NCI-H345 treated with DMSO at 0.1 percent for 48 hours (cell line): ENCODE measurements at regions not wholly inside any gene's neighbourhood (a gene's known extent, or its start where the extent isn't known, plus 50 kb on each side); places are given as distances from the start of the nearest gene placed in this dataset.
A peak's percentile ranks its signal among the peaks of the same experiment; 100 is the strongest.

Experiments used
- DNase-seq: peaks from one replicate; lab custom pipeline; 2025; ENCODE audit not compliant: unreplicated experiment; lab: John Stamatoyannopoulos, UW

DNA sequence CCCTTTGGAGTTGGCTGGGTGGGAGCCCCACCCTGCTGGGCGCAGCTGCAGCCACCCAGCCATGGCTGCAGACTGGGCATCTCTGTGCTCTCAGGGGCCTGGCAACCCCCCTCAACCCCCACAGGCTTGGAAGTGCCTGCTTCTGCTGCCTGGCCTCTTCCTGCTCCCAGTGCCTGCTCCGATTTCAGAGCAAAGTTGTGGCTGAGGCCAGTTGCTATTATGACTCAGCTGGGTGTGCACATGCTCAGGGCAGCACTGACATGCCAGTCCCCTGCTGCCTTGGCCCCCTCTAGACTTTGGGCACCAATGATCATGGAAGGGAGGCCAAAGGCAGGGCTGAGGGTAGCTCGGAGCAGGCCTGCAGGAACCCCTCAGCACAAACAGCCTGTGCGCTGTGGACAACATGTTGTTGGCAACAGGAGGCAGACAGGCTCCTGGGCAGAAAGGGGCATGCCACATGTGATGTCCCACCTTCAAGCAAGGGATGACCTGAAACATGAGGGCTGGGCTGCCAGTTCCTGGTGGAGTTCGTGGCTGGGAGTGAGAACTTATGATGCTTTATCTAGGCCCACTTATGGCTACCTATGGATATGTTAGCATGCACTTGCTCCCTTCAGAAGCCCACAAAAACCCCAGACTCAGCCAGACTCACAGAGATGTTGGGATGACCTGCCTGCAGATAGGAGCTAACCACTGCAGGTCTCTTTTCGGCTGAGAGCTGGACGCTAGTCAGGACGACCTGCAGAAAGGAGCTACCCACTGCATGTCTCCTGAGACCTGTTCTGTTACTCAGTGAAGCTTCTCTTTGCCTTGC, 96.4 kb upstream of the AMOTL1 start:
- no peak for DNase-seq

- DNase-seq: no peak
These were observed 95.5 kb upstream of the AMOTL1 start for GRCh38 chr11:94672636-94673035.

- no peak for DNase-seq
These were observed 94.8 kb upstream of the AMOTL1 start for GRCh38 chr11:94673386-94673785.

DNA sequence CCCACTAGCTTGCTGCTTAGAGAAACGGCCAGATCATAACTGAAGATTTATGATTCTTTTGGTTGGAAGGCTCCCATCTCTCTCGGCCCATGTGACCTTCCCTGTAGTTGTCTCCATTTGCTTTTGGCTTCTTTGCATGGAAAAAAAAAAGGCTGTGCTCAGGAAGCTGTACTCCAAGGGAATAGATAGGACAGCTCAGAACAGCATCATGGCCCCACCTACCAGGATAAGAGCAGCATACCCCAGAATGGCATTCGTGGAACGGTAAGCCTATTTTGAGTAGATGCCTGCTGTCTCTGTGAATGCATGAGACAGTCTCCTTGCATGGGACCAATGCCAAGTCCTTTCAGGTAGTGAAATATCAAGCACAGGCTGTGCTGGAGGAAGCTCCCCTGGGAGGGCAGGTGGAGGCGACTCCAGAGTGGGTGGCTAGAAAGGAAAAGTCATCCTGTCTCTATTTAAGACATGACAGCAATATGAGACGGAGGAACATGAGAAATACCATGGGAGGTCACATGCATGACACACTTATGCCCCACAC, 94.1 kb upstream of the AMOTL1 start:
- DNase-seq: peak; percentile 97

GRCh38 chr11:94675239-94675638, 92.9 kb upstream of the AMOTL1 start:
- DNase-seq: peak; percentile 66

DNA sequence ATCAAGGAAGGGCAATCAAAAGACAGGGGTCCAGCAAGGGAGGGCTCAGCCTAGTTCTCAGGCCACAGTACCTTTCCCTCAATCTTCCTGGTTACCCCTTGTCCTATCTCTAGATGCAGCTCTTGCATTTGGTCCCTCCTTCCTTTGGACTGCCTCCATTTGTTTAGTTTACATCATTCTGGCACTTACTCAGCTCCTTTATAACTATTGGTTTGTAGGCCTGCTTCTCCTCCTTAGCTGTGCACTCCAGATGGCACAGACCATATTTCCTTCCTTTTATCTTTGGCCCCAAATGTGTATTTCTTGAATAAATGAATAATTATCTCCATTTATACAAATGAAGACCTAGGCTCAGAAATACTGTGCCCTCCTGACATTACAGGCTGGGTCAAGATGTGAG, 92.3 kb upstream of the AMOTL1 start:
- DNase-seq: no peak

DNA sequence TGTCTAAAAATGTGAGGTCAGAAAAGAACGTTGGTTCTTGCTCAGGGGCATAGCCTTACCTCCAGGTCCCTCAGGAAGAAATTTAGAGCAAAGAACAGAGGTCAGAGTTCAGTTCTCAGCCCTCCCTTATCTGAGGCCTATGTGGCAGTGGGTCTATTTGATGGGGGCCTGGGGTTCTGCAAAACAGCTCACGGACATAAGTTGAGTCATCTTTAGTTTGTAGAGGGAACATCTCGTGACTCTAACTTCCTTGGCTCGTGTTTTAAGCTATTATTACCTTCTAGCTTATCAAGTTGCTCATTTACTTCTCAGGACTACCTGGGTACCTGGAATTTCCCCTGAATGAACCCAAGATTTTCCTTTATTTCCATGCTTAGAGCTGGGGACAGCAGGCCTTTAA, 91.3 kb upstream of the AMOTL1 start:
- no peak for DNase-seq

DNA sequence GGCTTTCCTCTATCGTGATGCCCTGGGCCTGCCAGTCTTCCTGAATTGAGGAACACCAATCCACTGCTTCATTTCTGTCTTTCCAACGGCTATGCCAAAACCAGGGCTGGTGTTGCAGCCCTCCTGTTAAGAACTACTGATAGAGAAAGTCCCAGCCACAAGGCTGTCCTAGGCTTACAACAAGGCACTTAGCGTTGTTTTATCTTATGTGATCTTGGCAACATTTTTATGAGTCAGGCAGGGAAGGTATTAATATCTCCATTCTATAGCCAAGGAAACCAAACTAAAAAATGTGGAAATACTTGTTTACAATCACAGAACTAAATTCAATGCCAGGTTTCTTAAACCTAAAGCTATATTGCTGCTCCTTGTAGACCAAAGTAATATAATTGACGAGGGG, 89.9 kb upstream of the AMOTL1 start:
- no peak for DNase-seq

DNA sequence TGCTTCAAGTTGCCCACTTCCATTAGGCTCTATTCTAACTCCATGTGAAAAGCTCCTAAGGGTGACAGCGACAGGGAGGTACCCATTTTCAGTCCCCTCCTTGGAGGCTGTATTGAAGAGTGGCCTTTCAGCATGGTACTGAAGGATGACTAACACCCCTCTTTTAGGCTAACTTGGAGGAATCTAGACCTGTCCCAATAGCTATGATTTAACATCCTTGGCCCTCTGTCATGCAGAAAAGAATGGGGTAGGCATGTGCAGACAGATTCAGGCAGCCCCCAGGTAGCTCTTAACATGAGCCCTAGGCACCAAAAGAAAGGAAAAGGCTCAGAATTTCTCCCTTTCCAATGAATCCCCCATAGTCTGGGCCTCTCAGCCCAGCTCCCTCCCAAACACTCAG, 89.3 kb upstream of the AMOTL1 start:
- DNase-seq: no peak

DNA sequence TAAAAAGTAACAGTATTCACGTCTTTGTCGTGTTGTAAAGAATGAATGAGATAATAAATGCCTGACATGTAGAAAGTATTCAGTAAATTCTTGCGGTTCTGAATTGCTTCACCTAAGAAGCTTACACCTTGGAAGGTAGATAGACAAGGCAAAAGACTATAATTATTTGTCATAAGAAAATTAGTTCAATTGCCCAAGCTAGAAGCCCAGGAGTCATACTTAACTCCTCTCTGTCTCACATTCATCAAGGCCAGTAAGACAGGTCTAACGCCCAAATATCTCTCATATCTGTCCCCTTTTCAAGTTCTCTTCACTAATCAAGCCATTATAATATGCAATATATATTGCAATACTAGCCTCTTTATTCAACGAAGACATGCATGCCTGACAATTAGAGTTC, 87.7 kb upstream of the AMOTL1 start:
- no peak for DNase-seq

GRCh38 chr11:94681140-94681539, 87.0 kb upstream of the AMOTL1 start:
- no peak for DNase-seq

DNA sequence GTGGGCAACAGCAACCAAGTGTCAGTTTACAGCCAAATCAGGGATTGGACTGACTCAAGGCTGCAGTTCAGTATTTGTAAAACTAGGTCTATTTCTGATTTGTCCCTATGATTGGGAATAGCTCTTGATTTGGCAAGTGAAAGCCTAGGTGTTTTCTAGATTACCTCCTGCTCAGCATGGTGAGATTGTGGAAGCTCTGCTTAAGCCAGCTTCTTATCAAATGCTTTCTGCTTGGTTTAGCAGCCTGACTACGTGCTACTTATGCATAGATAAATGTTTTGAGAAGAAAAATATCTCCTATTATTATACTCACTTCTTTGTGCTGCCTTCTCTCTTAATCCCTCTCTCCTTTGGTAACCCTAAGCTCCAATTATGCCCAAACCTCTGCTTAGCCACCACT, 86.3 kb upstream of the AMOTL1 start:
- DNase-seq: no peak

GRCh38 chr11:94694309-94695060, 73.7 kb upstream of the AMOTL1 start:
- no peak for DNase-seq

GRCh38 chr11:94697156-94697555, 71.0 kb upstream of the AMOTL1 start:
- DNase-seq: no peak

DNA sequence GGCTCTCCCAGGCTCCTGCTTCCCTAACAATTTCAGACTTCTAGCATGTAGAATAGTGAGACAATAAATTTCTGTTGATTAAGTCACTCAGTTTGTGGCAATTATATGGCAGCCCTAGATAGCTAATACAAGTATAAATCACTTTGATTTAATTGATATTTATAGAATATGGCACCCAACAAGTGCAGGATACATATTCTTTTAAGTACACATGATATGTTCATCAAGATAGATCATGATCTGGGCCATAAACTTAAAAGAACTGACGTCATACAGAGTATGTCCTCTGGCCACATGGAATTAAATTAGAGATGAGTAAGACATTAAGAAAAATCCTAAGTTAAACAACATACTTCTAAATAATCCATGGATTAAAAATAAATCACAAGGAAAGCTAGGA, 67.5 kb upstream of the AMOTL1 start:
- DNase-seq: no peak

- DNase-seq: no peak
These were observed 65.7 kb upstream of the AMOTL1 start for GRCh38 chr11:94702481-94702880.

DNA sequence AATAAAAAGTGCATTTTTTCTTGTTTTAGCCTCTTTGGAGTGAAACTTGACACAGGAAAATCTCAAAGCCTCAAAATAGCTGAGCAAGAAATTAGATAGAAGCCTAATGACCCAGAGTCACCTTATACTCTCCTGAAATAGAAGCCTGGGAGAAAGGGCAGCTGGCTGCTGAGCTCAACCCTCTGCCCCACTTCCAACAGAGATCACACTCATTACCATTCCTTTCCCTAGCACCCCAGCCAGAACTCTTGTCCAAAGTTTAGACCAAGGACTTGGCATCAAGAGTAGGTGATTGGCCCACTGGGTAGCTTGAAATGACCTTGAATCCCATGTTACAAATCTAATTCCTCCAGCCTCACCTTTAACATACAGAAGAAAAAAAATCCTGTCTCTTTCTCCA, 62.7 kb upstream of the AMOTL1 start:
- DNase-seq: no peak

- DNase-seq: peak; percentile 6
These were observed 62.1 kb upstream of the AMOTL1 start for GRCh38 chr11:94705891-94706615.

DNA sequence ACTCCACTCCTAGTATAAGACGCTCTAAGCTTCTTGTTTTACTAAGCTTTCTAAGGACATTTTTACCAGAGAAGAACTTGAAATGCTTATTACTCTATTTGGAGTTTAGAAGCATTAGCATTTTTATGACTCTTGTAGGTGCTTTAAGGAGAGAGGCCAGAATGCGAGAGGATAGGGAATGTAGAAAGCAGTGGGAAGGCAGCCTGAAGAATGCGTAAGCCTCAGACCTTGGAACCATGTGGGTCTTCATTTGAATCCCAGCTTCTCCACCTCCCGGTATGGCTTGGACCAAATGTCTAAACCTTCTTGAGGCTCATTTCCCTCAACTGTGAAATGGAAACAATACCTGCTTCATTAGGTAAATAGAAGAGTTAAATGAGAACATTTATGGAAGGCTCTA, 60.0 kb upstream of the AMOTL1 start:
- DNase-seq: no peak

- no peak for DNase-seq
These were observed 59.5 kb upstream of the AMOTL1 start for GRCh38 chr11:94708642-94709041.

DNA sequence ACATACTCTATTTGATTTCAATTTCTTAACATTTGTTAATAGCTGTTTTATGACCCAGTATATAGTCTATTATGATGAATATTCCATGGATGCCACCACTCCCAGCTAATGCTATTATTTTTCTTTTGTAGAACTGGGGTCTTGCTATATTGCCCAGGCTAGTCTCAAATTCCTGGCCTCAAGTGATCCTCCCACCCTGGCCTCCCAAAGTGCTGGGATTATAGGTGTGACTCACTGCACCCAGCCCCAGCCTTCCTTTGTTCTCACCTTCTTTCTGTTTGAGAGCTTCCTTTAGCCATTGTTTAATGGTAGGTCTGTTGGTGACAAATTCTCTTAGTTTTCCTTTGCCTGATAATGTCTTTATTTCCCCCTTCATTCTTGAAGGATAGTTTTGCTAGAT, 52.9 kb upstream of the AMOTL1 start:
- DNase-seq: no peak

- DNase-seq: no peak
These were observed 50.5 kb upstream of the AMOTL1 start for GRCh38 chr11:94717667-94718066.
